ENCODE measurements at regions not wholly inside any gene's neighbourhood (a gene's known extent, or its start where the extent isn't known, plus 50 kb on each side); places are given as distances from the start of the nearest gene placed in this dataset.
A peak's percentile ranks its signal among the peaks of the same experiment; 100 is the strongest.

- Histone ChIP-seq H3K36me3 (no peaks in the 10 kb centered on the region), H3K9me3 (peaks cover 0 to 15% (median 5%) of the 10 kb centered on the region in 4 donors), H3K27me3 (no peaks in the 10 kb centered on the region), H3K27ac (replicated peaks in 1 of 4) (no peak overlapping the region), H3K4me3 (no peak overlapping the region), H3K4me1 (no peaks in the 10 kb centered on the region)
- no peak for TF ChIP-seq CTCF (IDR thresholded peaks at IDR 0.05)
- no peak for TF ChIP-seq POLR2AphosphoS5 (IDR thresholded peaks at IDR 0.05)
- TF ChIP-seq POLR2A (IDR thresholded peaks at IDR 0.05; ENCODE audit: low read depth) = no peak
- no peak for TF ChIP-seq EP300 (IDR thresholded peaks at IDR 0.05)
- peak; percentile 82 for DNase-seq (ENCODE audit: extremely low spot score)
- WGBS = 100% methylated on average over 1 of the region's 13 CpGs
- intact Hi-C loops (cut with DNase I) = no loop called here
These were observed 67.2 kb downstream of the PTGR3 start for GRCh38 chr18:75141734-75142133.

- intact Hi-C loops (cut with DNase I) = no loop called here
- Histone ChIP-seq H3K4me1 (no peaks in the 10 kb centered on the region), H3K27ac (replicated peaks in 1 of 4) (no peak overlapping the region), H3K9me3 (peaks cover 0 to 11% (median 5%) of the 10 kb centered on the region in 4 donors), H3K4me3 (no peak overlapping the region), H3K27me3 (no peaks in the 10 kb centered on the region), H3K36me3 (no peaks in the 10 kb centered on the region)
- peak; percentile 47 for DNase-seq (ENCODE audit: extremely low spot score)
- WGBS = 86% methylated on average over 5 of the region's 5 CpGs
- TF ChIP-seq POLR2A (IDR thresholded peaks at IDR 0.05; ENCODE audit: low read depth) (no peak), EP300 (IDR thresholded peaks at IDR 0.05) (no peak), POLR2AphosphoS5 (IDR thresholded peaks at IDR 0.05) (no peak), CTCF (IDR thresholded peaks at IDR 0.05) (no peak)
These were observed 67.8 kb downstream of the PTGR3 start for GRCh38 chr18:75141166-75141565.

- DNase-seq (ENCODE audit: extremely low spot score) = peak; percentile 83
- no peak overlapping the region for H3K27ac ChIP-seq (replicated peaks in 1 of 4)
- H3K4me3 ChIP-seq = no peak overlapping the region
- intact Hi-C loops (cut with DNase I) = no loop called here
- H3K27me3 ChIP-seq = no peaks in the 10 kb centered on the region
- no peaks in the 10 kb centered on the region for H3K36me3 ChIP-seq
- no peak for TF ChIP-seq POLR2AphosphoS5 (IDR thresholded peaks at IDR 0.05)
- no peak for TF ChIP-seq POLR2A (IDR thresholded peaks at IDR 0.05; ENCODE audit: low read depth)
- no peak for TF ChIP-seq CTCF (IDR thresholded peaks at IDR 0.05)
- TF ChIP-seq EP300 (IDR thresholded peaks at IDR 0.05) = no peak
- peaks cover 0 to 11% (median 3%) of the 10 kb centered on the region in 4 donors for H3K9me3 ChIP-seq
- H3K4me1 ChIP-seq = no peaks in the 10 kb centered on the region
- 81% methylated on average over 5 of the region's 5 CpGs for WGBS
These were observed 68.6 kb downstream of the PTGR3 start for GRCh38 chr18:75140296-75140695.

- no peaks in the 10 kb centered on the region for H3K4me1 ChIP-seq
These were observed 69.6 kb downstream of the PTGR3 start for GRCh38 chr18:75139226-75139911.

More at GRCh38 chr18:75139226-75139911, 69.6 kb downstream of the PTGR3 start:
- Histone ChIP-seq H3K27ac (replicated peaks in 1 of 4) (no peak overlapping the region), H3K4me3 (no peak overlapping the region), H3K27me3 (no peaks in the 10 kb centered on the region), H3K36me3 (no peaks in the 10 kb centered on the region), H3K9me3 (peaks cover 0 to 3% (median 0%) of the 10 kb centered on the region in 4 donors)
- intact Hi-C loops (cut with DNase I) = no loop called here
- peak; percentile 85 for DNase-seq (ENCODE audit: extremely low spot score)
- 95% methylated on average over 18 of the region's 18 CpGs for WGBS
- no peak for TF ChIP-seq EP300 (IDR thresholded peaks at IDR 0.05)
- no peak for TF ChIP-seq POLR2AphosphoS5 (IDR thresholded peaks at IDR 0.05)
- no peak for TF ChIP-seq CTCF (IDR thresholded peaks at IDR 0.05)
- no peak for TF ChIP-seq POLR2A (IDR thresholded peaks at IDR 0.05; ENCODE audit: low read depth)

All from esophagus muscularis mucosa (tissue), 4 donors.